Uterus (tissue), 2 donors: ENCODE measurements at regions not wholly inside any gene's neighbourhood (a gene's known extent, or its start where the extent isn't known, plus 50 kb on each side); places are given as distances from the start of the nearest gene placed in this dataset.

Experiments used
- POLR2A ChIP-seq, 2 donors: fragments of 450-650 bp; IDR thresholded peaks; one replicate each; pipeline ENCODE4 v1.6.1; 2016; ENCODE audit warnings: antibody characterized with exemption in 2 of 2, mild to moderate bottlenecking in 1 of 2, moderate library complexity in 1 of 2
- TF ChIP-seq, protein P1 (sequence below), 4 experiments: fragments of 200-600 bp in 2 of 4; fragments of 450-650 bp in 2 of 4; sonication (generic) in 2 of 4; IDR thresholded peaks; one replicate each; pipeline ENCODE4 v1.5.1; 2016 to 2019; ENCODE audit warnings: antibody characterized with exemption in 4 of 4, mild to moderate bottlenecking in 2 of 4, moderate library complexity in 1 of 4

DNA sequence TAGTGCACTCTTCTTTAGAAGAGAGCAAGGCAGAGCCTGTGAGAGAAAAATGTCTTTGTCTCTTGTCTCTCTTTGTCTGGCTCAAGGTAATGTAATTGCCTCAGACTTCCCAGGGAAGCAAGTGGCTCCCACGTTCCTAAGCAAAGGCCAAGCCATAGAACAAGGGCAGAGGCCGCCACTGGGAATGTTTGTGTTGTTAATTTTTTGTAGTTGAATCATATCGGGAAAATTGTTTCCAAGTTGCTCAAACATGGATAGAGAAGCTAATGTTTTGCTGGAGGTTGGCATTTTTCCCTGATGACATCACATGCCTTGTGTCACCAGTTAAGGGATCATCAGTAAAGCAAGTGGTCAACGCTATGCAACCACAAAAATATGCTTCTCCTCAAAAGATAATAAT is 211.5 kb upstream of the FOXA2 start:
- TF ChIP-seq, protein P1, sequence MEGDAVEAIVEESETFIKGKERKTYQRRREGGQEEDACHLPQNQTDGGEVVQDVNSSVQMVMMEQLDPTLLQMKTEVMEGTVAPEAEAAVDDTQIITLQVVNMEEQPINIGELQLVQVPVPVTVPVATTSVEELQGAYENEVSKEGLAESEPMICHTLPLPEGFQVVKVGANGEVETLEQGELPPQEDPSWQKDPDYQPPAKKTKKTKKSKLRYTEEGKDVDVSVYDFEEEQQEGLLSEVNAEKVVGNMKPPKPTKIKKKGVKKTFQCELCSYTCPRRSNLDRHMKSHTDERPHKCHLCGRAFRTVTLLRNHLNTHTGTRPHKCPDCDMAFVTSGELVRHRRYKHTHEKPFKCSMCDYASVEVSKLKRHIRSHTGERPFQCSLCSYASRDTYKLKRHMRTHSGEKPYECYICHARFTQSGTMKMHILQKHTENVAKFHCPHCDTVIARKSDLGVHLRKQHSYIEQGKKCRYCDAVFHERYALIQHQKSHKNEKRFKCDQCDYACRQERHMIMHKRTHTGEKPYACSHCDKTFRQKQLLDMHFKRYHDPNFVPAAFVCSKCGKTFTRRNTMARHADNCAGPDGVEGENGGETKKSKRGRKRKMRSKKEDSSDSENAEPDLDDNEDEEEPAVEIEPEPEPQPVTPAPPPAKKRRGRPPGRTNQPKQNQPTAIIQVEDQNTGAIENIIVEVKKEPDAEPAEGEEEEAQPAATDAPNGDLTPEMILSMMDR (IDR thresholded peaks at IDR 0.05): no peak
- TF ChIP-seq POLR2A (IDR thresholded peaks at IDR 0.05): no peak
